Adrenal gland (tissue), 9 donors: ENCODE measurements at regions not wholly inside any gene's neighbourhood (a gene's known extent, or its start where the extent isn't known, plus 50 kb on each side); places are given as distances from the start of the nearest gene placed in this dataset.
A peak's percentile ranks its signal among the peaks of the same experiment; 100 is the strongest.

Experiments
- DNase-seq, 7 donors: peaks; one replicate each; pipeline ENCODE4 v3.0.0-alpha.2; 2019 to 2020
- H3K27ac ChIP-seq, 5 donors: fragments of 200-600 bp; sonication (generic) in 4 of 5; 1 replicate in 3 of 5; 2 replicates in 2 of 5; pipeline versions ENCODE4 v1.5.1 to v1.8.0; 2016 to 2020; ENCODE audit warnings: mild to moderate bottlenecking in 1 of 5
- H3K27me3 ChIP-seq: fragments of 200-600 bp; 2 replicates; pipeline ENCODE4 v1.8.0; 2021
- H3K36me3 ChIP-seq, 2 donors: fragments of 200-600 bp; replicated peaks in 1 of 2; 1 replicate in 1 of 2; 2 replicates in 1 of 2; pipeline versions ENCODE4 v1.5.1 to v1.8.0; 2018 to 2022
- H3K4me1 ChIP-seq, 2 donors: fragments of 200-600 bp; replicated peaks in 1 of 2; 1 replicate in 1 of 2; 2 replicates in 1 of 2; pipeline versions ENCODE4 v1.5.1 to v1.8.0; 2018 to 2021
- H3K4me3 ChIP-seq, 4 donors: fragments of 200-600 bp; sonication (generic) in 3 of 4; one replicate each; pipeline ENCODE4 v1.5.1; 2016 to 2018
- H3K9me3 ChIP-seq, 3 donors: fragments of 200-600 bp; sonication (generic) in 1 of 3; replicated peaks in 1 of 3; 1 replicate in 2 of 3; 2 replicates in 1 of 3; pipeline versions ENCODE4 v1.5.1 to v1.8.0; 2016 to 2021
- POLR2A ChIP-seq, 2 donors: fragments of 450-650 bp; IDR thresholded peaks; one replicate each; pipeline ENCODE4 v1.6.1; 2017; ENCODE audit warnings: antibody characterized with exemption in 2 of 2, mild to moderate bottlenecking in 2 of 2, moderate library complexity in 1 of 2
- WGBS, 4 donors: extraction: QIAGEN DNeasy Blood & Tissue Kit in 2 of 4; methylation state at CpG; one replicate each; pipeline versions ENCODE4 v1.1.5 to v1.1.7; 2013 to 2017; 5-methylcytosine and 5-hydroxymethylcytosine counted together
- intact Hi-C, 2 donors: fragments of 100-400 bp; cut with DNase I; formaldehyde crosslinking; loops; one replicate each; pipeline versions ENCODE4 v1.14.1 to v1.15.0; 2022 to 2023
- TF ChIP-seq, protein P1 (sequence below), 6 experiments: fragments of 450-650 bp in 4 of 6; fragments of 200-600 bp in 2 of 6; sonication (generic) in 1 of 6; IDR thresholded peaks; 1 replicate in 5 of 6; 2 replicates in 1 of 6; pipeline versions ENCODE4 v1.5.1 to v1.8.0; 2016 to 2021; ENCODE audit warnings: antibody characterized with exemption in 6 of 6, mild to moderate bottlenecking in 2 of 6, moderate library complexity in 1 of 6
- donor health status: healthy with polysubstance abuse.
- donor health status: Bipolar disorder and iron deficiency.
- donor health status: DM: yes; HTN: yes; CAD: no.
- donor health status: DM: no; HTN: no; CAD: no.
- donor health status: DM: no; HTN: no; CAD: no.

DNA sequence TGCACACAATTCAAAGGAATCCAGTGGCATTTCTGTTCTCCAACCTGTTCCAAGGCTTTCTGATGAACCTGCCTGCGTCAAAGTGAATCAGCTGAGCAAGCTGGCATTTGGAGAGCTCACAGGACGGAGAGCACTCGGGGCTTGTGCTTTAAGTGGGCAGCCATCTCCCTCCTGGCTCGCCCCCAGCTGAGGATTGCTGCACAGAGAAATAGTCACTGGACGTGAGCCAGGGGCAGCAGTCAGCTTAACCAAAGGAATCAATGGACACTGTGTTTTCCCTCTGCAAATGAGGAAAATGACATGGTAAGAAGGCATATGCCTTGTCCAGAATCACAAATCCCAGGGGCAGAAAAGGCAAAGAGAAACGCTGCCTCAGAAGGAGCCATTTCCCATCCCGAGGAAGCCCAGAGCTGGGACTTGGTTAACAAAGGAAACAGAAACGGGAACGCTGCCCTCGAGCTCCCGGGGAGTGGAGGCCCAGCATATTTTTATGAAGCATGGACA is 299.4 kb downstream of the ZSWIM6 start:
- WGBS, 4 donors: 47 to 53% (median 50%) methylated on average over 8 to 11 of the region's 11 CpGs
- no peaks in the 10 kb centered on the region for H3K27me3 ChIP-seq
- no peaks in the 10 kb centered on the region for H3K9me3 ChIP-seq
- DNase-seq: peak in 6 of 7 donors; percentile 27 to 69 (median 50)
- H3K4me3 ChIP-seq: no peak overlapping the region
- peaks cover 4 to 6% of the 10 kb centered on the region in 2 donors for H3K4me1 ChIP-seq
- TF ChIP-seq, protein P1, sequence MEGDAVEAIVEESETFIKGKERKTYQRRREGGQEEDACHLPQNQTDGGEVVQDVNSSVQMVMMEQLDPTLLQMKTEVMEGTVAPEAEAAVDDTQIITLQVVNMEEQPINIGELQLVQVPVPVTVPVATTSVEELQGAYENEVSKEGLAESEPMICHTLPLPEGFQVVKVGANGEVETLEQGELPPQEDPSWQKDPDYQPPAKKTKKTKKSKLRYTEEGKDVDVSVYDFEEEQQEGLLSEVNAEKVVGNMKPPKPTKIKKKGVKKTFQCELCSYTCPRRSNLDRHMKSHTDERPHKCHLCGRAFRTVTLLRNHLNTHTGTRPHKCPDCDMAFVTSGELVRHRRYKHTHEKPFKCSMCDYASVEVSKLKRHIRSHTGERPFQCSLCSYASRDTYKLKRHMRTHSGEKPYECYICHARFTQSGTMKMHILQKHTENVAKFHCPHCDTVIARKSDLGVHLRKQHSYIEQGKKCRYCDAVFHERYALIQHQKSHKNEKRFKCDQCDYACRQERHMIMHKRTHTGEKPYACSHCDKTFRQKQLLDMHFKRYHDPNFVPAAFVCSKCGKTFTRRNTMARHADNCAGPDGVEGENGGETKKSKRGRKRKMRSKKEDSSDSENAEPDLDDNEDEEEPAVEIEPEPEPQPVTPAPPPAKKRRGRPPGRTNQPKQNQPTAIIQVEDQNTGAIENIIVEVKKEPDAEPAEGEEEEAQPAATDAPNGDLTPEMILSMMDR (IDR thresholded peaks at IDR 0.05): no peak
- no peak for TF ChIP-seq POLR2A (IDR thresholded peaks at IDR 0.05)
- H3K36me3 ChIP-seq: no peaks in the 10 kb centered on the region
- intact Hi-C loops: no loop called here
- H3K27ac ChIP-seq: peak overlapping the region in 2 of 5 donors; percentile 37 to 50

DNA sequence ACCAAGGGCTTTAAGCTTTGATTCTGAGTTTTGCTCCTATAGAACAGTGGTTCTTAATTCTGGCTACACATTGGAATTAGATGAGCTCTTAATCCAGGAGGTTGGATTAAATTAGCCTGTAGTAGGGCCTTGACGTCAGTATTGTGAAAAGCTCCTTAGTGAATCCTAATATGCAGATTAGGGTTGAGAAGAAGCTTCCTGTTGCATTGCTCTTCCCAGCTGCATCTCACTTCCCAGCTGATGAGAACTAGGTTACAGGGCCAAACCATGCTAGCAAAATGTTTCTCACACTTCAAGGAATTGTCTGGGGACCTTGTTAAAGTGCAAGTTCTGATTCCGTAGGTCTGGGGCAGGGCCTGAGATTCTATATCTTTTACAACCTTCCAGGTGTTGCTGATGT is 300.0 kb downstream of the ZSWIM6 start:
- H3K27ac ChIP-seq: peak overlapping the region in 2 of 5 donors; percentile 37 to 50
- no peak for TF ChIP-seq POLR2A (IDR thresholded peaks at IDR 0.05)
- TF ChIP-seq, protein P1 (IDR thresholded peaks at IDR 0.05): no peak
- intact Hi-C loops: no loop called here

DNA sequence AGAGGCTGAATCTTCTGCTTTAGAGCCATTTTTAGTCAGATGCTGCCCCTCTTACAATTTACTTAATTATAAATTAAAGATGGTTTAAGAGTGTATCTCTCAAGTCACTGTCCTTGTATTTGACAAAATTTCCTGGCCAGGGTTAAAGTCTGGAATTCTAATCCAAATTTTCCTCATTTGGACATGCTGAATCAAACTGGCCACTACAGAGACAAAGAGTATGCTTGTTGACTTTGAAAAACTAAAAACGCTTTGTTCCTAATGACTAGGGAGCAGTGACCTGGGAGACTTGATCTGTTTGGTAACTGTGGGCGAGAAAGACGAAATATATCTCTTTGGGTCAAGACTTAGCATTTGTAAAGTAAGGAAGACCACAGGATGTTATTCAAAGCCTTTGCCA is 303.2 kb downstream of the ZSWIM6 start:
- Histone ChIP-seq H3K4me3 (no peak overlapping the region), H3K27ac (no peak overlapping the region), H3K36me3 (no peaks in the 10 kb centered on the region), H3K4me1 (no peaks in the 10 kb centered on the region), H3K27me3 (no peaks in the 10 kb centered on the region), H3K9me3 (no peaks in the 10 kb centered on the region)
- TF ChIP-seq, protein P1 (IDR thresholded peaks at IDR 0.05): no peak
- TF ChIP-seq POLR2A (IDR thresholded peaks at IDR 0.05): no peak
- intact Hi-C loops: no loop called here
- WGBS, 4 donors: 79 to 86% (median 81%) methylated on average over 3 of the region's 3 CpGs
- no peak for DNase-seq

More for the DNA sequence above, 300.0 kb downstream of the ZSWIM6 start:
- WGBS, 4 donors: 76 to 100% (median 81%) methylated on average over 1 to 2 of the region's 2 CpGs
- Histone ChIP-seq H3K4me3 (no peak overlapping the region), H3K4me1 (peaks cover 0 to under 1% of the 10 kb centered on the region in 2 donors), H3K27me3 (no peaks in the 10 kb centered on the region), H3K9me3 (no peaks in the 10 kb centered on the region), H3K36me3 (no peaks in the 10 kb centered on the region)
- no peak for DNase-seq

DNA sequence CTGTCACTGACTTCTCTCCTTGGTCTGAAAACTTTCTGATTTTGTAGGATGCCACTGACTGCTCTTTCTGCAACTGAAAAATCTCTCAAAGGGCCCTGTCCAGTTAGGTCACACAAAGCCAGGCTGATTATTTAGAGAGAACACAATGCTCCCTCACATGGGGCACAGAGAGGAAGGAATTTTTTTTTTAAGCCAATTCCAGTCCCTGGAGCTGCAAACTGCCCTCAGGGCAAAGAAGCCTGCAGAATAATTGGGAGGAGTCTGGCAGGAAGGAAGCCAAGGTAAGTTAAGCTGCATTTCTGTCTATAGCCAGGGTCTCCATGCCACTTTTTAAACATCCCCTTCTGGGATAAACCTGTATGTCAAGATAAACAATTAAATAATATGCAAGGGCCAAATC is 305.5 kb downstream of the ZSWIM6 start:
- H3K9me3 ChIP-seq: no peaks in the 10 kb centered on the region
- no peak for TF ChIP-seq POLR2A (IDR thresholded peaks at IDR 0.05)
- TF ChIP-seq, protein P1 (IDR thresholded peaks at IDR 0.05): no peak
- DNase-seq: no peak
- no peak overlapping the region for H3K27ac ChIP-seq
- intact Hi-C loops: no loop called here
- no peaks in the 10 kb centered on the region for H3K27me3 ChIP-seq
- H3K36me3 ChIP-seq: no peaks in the 10 kb centered on the region
- no peak overlapping the region for H3K4me3 ChIP-seq
- H3K4me1 ChIP-seq: no peaks in the 10 kb centered on the region
